ENCODE measurements at regions not wholly inside any gene's neighbourhood (a gene's known extent, or its start where the extent isn't known, plus 50 kb on each side); places are given as distances from the start of the nearest gene placed in this dataset.

DNA sequence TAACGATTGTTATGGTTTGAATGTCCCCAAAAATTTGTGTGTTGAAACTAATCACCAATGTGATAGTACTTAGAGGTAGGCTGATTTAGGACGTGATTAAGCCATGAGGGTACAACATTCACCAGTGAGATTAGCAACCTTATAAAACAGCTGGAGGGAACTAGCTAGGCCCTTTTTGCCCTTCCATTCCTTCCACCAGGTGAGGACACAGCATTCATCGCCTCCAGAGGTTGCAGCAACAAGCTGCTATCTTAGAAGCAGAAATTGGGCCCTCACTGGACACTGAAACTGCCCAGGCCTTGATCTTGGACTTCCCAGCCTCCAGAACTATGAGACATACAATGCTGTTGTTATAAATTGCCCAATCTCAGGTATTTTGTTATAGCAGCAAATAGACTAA lies 340.7 kb upstream of the JARID2 start:
- TF ChIP-seq CTCF (IDR thresholded peaks at IDR 0.05) (no peak), POLR2AphosphoS5 (IDR thresholded peaks at IDR 0.05; ENCODE audit: insufficient read depth in 1 of 2, low read depth in 1 of 2) (no peak)
